HUES48 (cell line): ENCODE measurements at regions not wholly inside any gene's neighbourhood (a gene's known extent, or its start where the extent isn't known, plus 50 kb on each side); places are given as distances from the start of the nearest gene placed in this dataset.

Experiments used
- H3K27ac ChIP-seq: one replicate; pipeline ENCODE4 v1.7.0; 2013; ENCODE audit warnings: low read depth, low read length, inconsistent platforms
- H3K27me3 ChIP-seq: 2 replicates; pipeline ENCODE4 v1.6.1; 2013; ENCODE audit warnings: mild to moderate bottlenecking, low read length; ENCODE audit not compliant: control insufficient read depth, insufficient read depth
- H3K36me3 ChIP-seq: 2 replicates; pipeline ENCODE4 v1.6.1; 2013; ENCODE audit warnings: low read length; ENCODE audit not compliant: control insufficient read depth, insufficient read depth
- H3K4me1 ChIP-seq: 2 replicates; pipeline ENCODE4 v1.6.1; 2013; ENCODE audit warnings: mild to moderate bottlenecking, low read length; ENCODE audit not compliant: control insufficient read depth, insufficient read depth
- H3K4me3 ChIP-seq: 2 replicates; pipeline ENCODE4 v1.5.1; 2013; ENCODE audit warnings: mild to moderate bottlenecking, low read depth, low read length
- H3K9ac ChIP-seq: 2 replicates; pipeline ENCODE4 v1.6.1; 2013; ENCODE audit warnings: mild to moderate bottlenecking, low read depth, low read length, moderate library complexity
- H3K9me3 ChIP-seq: 2 replicates; pipeline ENCODE4 v1.6.1; 2013; ENCODE audit warnings: low read length; ENCODE audit not compliant: control insufficient read depth, insufficient read depth

- no peaks in the 10 kb centered on the region for H3K36me3 ChIP-seq
- H3K27ac ChIP-seq = no peak overlapping the region
- H3K9me3 ChIP-seq = no peaks in the 10 kb centered on the region
- H3K4me1 ChIP-seq = no peaks in the 10 kb centered on the region
- H3K4me3 ChIP-seq = no peak overlapping the region
- H3K9ac ChIP-seq = no peak overlapping the region
- peaks cover 10% of the 10 kb centered on the region for H3K27me3 ChIP-seq
Measured at GRCh38 chr21:36636016-36636415, 62.9 kb upstream of the SIM2 start.

- H3K4me1 ChIP-seq = no peaks in the 10 kb centered on the region
- no peaks in the 10 kb centered on the region for H3K9me3 ChIP-seq
- H3K27ac ChIP-seq = no peak overlapping the region
- H3K4me3 ChIP-seq = no peak overlapping the region
- H3K9ac ChIP-seq = no peak overlapping the region
- H3K27me3 ChIP-seq = peaks cover 6% of the 10 kb centered on the region
- no peaks in the 10 kb centered on the region for H3K36me3 ChIP-seq
Measured at GRCh38 chr21:36636439-36636838, 62.5 kb upstream of the SIM2 start.

GRCh38 chr21:36639769-36640168 is 59.1 kb upstream of the SIM2 start:
- Histone ChIP-seq H3K27ac (no peak overlapping the region), H3K9ac (no peak overlapping the region), H3K4me1 (no peaks in the 10 kb centered on the region), H3K9me3 (no peaks in the 10 kb centered on the region), H3K36me3 (no peaks in the 10 kb centered on the region), H3K4me3 (no peak overlapping the region), H3K27me3 (no peaks in the 10 kb centered on the region)

- no peaks in the 10 kb centered on the region for H3K36me3 ChIP-seq
- H3K4me3 ChIP-seq = no peak overlapping the region
- no peak overlapping the region for H3K27ac ChIP-seq
- H3K9me3 ChIP-seq = no peaks in the 10 kb centered on the region
- no peaks in the 10 kb centered on the region for H3K4me1 ChIP-seq
- no peaks in the 10 kb centered on the region for H3K27me3 ChIP-seq
- H3K9ac ChIP-seq = no peak overlapping the region
Measured at GRCh38 chr21:36640174-36640720, 58.7 kb upstream of the SIM2 start.

- Histone ChIP-seq H3K27me3 (no peaks in the 10 kb centered on the region), H3K36me3 (no peaks in the 10 kb centered on the region), H3K27ac (no peak overlapping the region), H3K4me3 (no peak overlapping the region), H3K9me3 (no peaks in the 10 kb centered on the region), H3K4me1 (no peaks in the 10 kb centered on the region), H3K9ac (no peak overlapping the region)
Measured at GRCh38 chr21:36640721-36641244, 58.1 kb upstream of the SIM2 start.

GRCh38 chr21:36641346-36641745 is 57.6 kb upstream of the SIM2 start:
- Histone ChIP-seq H3K36me3 (no peaks in the 10 kb centered on the region), H3K27me3 (no peaks in the 10 kb centered on the region), H3K4me3 (no peak overlapping the region)

GRCh38 chr21:36641886-36642285 is 57.0 kb upstream of the SIM2 start:
- Histone ChIP-seq H3K9ac (no peak overlapping the region), H3K36me3 (no peaks in the 10 kb centered on the region), H3K27ac (no peak overlapping the region)

More at GRCh38 chr21:36641346-36641745, 57.6 kb upstream of the SIM2 start:
- no peaks in the 10 kb centered on the region for H3K4me1 ChIP-seq
- no peak overlapping the region for H3K9ac ChIP-seq
- no peak overlapping the region for H3K27ac ChIP-seq
- no peaks in the 10 kb centered on the region for H3K9me3 ChIP-seq

GRCh38 chr21:36642777-36643176 is 56.1 kb upstream of the SIM2 start:
- peaks cover 11% of the 10 kb centered on the region for H3K4me1 ChIP-seq
- no peaks in the 10 kb centered on the region for H3K27me3 ChIP-seq
- H3K4me3 ChIP-seq = no peak overlapping the region
- H3K36me3 ChIP-seq = no peaks in the 10 kb centered on the region
- no peak overlapping the region for H3K27ac ChIP-seq
- no peaks in the 10 kb centered on the region for H3K9me3 ChIP-seq
- H3K9ac ChIP-seq = no peak overlapping the region

More at GRCh38 chr21:36641886-36642285, 57.0 kb upstream of the SIM2 start:
- Histone ChIP-seq H3K9me3 (no peaks in the 10 kb centered on the region), H3K27me3 (no peaks in the 10 kb centered on the region), H3K4me1 (peaks cover 2% of the 10 kb centered on the region; the same call in 1 of the 2 replicates), H3K4me3 (no peak overlapping the region)

- Histone ChIP-seq H3K9ac (no peak overlapping the region), H3K4me3 (no peak overlapping the region), H3K27ac (no peak overlapping the region), H3K9me3 (no peaks in the 10 kb centered on the region), H3K27me3 (no peaks in the 10 kb centered on the region), H3K36me3 (no peaks in the 10 kb centered on the region), H3K4me1 (peaks cover 12% of the 10 kb centered on the region)
Measured at GRCh38 chr21:36643374-36644250, 55.3 kb upstream of the SIM2 start.

- no peaks in the 10 kb centered on the region for H3K36me3 ChIP-seq
- H3K9ac ChIP-seq = no peak overlapping the region
- no peak overlapping the region for H3K4me3 ChIP-seq
- no peaks in the 10 kb centered on the region for H3K9me3 ChIP-seq
- H3K27ac ChIP-seq = no peak overlapping the region
- H3K4me1 ChIP-seq = peaks cover 12% of the 10 kb centered on the region
- H3K27me3 ChIP-seq = no peaks in the 10 kb centered on the region
Measured at GRCh38 chr21:36646011-36646410, 52.9 kb upstream of the SIM2 start.

GRCh38 chr21:36646645-36647044 is 52.3 kb upstream of the SIM2 start:
- H3K4me1 ChIP-seq = peaks cover 12% of the 10 kb centered on the region
- no peaks in the 10 kb centered on the region for H3K27me3 ChIP-seq
- H3K4me3 ChIP-seq = no peak overlapping the region
- H3K9ac ChIP-seq = no peak overlapping the region
- H3K36me3 ChIP-seq = no peaks in the 10 kb centered on the region
- H3K27ac ChIP-seq = peak overlapping the region; percentile 84
- H3K9me3 ChIP-seq = no peaks in the 10 kb centered on the region
